Activated T-cell treated with anti-CD3 and anti-CD28 coated beads for 24 hours (primary cell): ENCODE measurements at regions not wholly inside any gene's neighbourhood (a gene's known extent, or its start where the extent isn't known, plus 50 kb on each side); places are given as distances from the start of the nearest gene placed in this dataset.

Source experiments
- DNase-seq: peaks from one replicate; pipeline ENCODE4 v3.0.0-alpha.2; 2020; ENCODE audit warnings: low read depth

DNA sequence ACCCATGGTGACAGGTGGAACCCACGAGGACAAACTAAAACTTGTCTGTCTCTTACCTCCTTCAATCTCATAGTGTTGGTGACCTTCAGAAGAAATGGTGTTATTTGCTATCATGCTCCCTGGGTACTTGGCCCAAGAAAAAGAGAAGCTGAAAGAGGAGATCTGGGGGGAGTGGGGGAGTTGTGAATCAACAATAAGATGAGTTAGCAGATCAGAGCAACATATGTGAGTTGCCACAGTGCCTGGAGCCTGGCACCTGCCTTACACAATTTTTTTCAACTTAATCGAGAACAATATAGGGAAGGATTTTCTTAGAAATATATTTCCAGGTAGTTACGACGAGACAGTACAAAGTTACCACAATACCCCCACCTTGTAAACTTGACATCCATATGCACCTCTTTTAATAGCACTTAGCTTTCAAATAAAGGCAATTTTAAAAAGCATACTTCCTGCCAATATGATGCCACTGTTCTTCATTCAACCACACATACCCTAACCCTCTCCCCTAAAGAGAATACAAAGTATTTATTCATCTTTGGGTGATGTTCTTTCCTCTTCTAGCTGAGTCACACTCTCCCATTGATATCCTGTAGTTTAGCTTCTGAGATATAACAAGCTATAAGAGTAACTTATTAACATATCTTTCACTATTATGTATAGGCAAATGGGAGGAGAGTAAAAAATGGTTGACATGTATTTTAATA, 424.1 kb upstream of the OR4E1 start:
- DNase-seq, result no peak

DNA sequence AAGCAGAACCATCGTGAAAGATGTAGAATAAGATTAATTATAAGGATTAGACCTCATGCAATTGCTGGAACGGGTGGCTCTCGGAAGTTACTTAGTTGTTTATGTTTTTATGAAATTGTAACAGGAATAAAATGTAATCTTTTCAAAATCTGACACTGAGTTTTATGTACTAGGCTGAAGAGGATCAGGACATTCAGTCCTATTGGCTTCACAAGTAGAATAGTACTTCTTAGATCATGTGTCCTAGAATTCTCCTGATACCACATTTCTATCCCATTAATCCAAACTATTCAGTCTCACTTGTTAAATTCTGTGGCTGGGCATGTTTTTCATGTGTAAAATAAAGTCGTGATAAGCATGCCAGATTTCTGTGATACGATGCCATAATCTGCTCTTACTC, 423.5 kb upstream of the OR4E1 start:
- DNase-seq, result no peak

DNA sequence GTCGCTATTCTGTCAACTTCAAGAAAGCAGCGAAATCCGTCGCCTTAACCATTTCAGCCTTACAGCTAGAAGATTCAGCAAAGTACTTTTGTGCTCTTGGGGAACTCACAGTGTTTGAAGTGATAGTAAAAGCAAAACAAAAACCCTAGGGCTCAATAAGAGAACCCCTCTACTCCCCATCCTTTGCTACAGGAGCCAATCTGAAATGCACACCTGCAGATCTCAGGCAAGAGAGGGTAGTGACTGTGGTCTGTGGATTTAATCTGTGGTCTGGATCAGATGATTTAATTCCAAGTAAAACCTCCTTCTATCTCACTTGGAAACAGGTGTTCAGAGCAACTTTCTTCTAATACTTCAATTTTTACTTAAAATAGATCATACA, 422.9 kb upstream of the OR4E1 start:
- DNase-seq, result no peak

DNA sequence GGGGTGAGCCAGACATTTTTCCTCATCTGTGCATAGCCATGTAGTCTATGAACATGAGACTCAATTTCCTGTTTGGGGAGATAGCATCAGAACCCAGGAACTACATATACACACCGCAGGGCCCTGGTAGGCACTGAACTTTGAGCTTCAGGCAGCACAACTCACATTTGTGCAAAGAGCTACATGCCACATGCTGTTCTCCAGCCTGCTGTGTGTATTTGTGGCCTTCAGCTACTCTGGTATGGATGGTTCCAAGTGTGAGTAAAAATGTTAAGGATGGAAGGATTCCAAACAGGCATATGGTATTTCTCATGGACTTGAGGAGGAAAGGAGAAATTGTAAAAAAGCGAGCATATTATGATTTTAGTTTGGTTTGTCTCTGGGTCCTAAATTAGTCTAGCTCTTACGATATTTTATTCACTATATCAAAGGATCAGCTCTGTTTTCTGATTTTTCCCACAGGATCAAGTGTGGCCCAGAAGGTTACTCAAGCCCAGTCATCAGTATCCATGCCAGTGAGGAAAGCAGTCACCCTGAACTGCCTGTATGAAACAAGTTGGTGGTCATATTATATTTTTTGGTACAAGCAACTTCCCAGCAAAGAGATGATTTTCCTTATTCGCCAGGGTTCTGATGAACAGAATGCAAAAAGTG, 422.4 kb upstream of the OR4E1 start:
- no peak for DNase-seq

DNA sequence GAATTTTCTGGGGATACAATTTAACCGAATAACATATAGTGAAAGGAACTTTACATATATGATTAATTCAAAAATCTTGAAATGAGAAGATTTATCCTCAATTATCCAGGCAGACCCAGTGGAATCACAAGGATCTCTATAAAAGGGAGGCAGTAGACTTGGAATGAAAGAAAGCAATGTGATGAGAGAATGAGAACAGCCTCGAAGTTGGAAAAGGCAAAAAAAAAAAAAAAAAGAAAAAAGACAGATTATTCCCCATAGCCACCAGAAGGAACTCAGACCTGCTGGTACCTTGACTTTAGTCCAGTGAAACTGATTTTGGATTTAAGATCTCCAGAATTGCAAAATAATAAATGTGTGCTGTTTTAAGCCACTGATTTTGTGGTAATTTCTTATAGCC, 416.3 kb upstream of the OR4E1 start:
- no peak for DNase-seq

DNA sequence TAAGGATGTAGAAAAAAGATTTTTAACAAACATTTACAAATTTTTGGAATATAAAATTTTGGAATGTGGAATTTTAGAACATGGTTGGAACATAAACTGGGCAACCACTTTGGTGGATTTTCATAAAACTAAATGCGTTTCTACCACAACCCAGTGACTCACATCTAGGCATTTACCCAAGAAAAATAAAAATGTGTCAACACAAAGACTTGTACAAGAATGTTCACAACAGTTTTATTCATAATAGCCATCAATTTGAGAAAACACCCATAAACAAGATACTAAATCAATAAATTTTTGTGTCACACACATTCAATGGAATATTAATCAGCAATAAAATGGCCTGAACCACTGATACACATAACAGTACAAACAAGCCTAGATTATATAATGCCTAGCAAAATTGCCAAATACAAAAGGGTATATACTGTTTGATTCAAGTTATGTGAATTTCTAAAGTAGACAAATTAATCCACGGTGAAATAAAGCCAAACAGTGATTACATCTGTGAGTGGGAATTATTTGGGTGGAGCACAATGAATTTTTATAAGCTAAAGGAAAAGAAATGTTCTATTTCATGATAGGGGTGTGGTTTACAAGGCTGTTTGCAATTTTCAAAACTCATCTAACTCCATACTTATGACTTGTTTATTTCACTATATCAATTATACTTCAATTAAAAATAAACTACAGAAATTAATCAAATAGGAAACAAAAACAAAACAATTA, 415.2 kb upstream of the OR4E1 start:
- DNase-seq, result no peak

DNA sequence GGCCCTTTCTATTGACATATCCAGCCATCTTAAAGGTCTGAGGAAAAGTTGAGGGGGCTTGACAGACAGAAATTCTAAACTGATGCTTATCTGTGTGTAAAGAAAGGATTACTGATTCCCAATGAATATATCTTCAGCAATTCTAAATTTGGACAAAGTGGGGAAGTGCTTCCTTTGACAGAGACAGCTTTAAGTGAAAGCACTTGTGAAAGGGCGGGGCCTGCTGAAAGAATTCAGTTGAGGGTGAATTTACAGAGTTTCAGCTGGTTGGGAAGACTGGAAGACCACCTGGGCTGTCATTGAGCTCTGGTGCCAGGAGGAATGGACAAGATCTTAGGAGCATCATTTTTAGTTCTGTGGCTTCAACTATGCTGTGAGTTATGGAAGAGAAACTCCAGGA, 412.5 kb upstream of the OR4E1 start:
- no peak for DNase-seq

DNA sequence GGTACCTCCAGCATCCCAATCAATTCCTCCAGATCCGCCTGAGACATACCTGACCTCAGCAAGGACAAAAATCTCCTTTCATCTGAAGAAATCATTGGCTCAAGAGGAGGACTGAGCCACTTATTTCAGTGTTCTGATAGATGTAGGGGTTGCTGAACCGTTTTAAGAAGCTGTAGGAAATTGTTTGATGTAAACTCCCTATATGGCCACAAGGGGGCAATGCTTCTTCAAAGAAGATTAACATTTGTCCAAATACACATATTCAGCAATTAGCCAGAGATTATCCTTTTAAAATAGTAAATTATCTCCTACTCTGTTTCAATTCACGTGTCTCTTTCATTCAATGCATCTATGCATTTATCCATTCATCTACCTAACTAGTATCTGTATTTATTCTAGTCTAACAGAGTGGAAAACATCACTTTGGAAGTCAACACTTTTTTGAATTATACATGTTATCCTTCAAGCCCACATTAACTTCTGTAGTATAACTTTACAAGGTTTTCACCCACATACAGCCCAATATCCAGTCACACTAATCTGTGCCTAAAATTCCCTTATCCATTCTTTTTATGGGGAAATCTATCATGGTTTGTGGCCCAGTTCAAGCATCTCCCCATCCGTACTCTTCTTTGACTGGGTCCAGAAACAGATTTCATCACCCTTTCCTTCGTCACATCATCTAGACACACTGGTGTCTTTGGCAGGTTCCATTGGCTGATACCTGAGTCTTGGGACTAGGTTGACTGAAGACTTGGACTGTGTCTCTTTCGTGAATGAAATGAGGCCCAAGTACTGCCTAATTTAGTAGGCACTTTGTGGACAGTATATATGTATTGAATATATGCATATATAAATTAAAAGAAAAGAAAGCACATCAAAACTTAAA, 411.0 kb upstream of the OR4E1 start:
- no peak for DNase-seq

DNA sequence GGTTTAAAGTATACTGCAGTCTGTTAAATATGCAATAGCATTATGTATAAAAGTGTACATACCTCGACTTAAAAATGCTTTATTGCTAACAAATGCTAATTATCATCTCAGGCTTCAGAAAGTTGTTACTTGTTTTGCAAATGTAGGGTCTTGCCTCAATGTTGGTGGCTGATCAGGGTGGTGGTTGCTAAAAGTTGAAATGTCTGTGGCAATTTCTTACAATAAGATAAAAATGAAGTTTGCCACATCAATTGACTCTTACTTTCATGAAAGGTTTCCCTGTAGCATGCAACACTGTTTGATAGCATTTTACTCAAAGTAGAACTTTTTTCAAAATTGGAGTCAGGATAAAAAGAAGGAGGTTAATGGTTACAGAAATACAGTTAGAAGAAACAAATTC, 407.7 kb upstream of the OR4E1 start:
- no peak for DNase-seq

DNA sequence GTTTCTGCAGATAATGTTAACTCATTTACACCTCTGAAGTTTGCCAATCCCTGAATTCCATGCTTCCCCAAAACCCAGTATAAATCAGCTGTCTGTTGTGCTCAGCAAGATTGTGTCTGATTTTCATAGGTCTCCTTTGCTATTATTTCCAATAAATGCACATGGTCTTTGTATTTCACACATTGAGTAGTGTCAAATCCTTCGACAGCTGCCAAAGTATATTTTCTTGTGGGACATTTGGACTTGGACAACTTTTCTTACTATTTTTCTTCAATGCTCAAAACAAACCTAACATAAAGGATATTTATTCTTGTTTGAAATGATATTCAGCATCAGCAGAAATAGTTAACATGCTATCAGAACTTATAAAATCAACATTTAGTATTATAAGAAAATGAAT, 406.1 kb upstream of the OR4E1 start:
- no peak for DNase-seq

DNA sequence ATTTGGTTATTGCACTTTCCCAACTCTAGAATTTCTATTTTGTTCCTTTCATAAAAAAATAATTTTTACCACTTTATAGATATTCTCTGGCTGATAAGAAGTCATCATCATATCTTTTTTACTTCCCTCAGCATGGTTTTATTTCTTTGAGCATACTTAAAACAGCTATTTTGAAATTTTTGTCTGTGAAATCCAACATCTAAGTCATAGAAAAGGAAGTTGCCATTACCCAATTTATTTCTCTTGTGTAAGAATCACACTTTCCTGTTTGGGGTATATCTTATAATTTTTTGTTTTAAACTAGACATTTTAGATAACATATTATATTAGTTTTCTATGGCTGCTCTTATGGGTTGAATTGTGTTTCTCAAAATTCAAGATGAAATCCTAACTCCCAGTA, 400.2 kb upstream of the OR4E1 start:
- no peak for DNase-seq

DNA sequence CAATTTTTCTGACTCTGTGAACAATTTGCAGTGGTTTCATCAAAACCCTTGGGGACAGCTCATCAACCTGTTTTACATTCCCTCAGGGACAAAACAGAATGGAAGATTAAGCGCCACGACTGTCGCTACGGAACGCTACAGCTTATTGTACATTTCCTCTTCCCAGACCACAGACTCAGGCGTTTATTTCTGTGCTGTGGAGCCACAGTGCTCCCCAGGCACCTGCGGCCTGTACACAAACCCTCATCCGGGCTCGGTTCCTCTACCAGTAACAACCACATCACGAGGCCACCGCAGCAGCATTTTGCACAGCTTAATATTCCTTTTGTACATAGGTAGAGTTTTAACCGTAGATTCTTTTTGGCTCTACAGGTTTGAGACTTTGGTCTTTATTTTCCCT, 397.4 kb upstream of the OR4E1 start:
- no peak for DNase-seq

DNA sequence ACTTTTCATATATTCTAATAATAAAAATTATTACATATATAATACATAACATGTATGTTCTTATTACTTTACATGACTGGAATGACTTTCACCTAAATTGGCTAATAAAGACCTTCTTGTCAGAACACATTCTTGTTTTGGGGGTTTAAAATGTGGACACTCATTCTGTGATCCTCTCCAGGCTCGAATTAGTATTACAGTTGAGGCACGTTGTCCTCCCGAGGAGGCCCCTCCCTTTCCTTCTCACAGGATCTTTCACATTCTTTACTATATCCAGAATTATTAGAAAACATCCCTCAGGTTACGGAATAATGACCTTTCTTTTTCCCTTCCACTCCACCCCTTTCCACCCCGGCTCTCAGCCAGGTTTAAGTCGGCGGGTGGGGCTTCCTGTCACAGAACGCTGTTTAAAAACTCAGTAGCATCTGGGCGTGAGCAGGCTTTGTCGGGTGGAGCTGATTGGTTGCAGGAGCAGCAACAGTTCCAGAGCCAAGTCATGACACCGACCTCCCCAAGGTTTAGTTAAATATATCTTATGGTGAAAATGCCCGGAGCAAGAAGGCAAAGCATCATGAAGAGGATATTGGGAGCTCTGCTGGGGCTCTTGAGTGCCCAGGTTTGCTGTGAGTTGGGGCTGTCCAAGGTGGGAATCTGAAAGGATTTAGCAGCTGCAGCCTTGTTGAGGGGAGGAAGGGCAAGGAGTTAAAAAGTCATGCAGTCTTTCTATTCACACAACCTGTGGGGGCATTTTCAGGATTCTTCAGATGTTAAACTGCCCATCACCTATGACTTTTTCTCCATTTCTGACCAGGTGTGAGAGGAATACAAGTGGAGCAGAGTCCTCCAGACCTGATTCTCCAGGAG, 396.7 kb upstream of the OR4E1 start:
- DNase-seq, result peak; percentile 28

DNA sequence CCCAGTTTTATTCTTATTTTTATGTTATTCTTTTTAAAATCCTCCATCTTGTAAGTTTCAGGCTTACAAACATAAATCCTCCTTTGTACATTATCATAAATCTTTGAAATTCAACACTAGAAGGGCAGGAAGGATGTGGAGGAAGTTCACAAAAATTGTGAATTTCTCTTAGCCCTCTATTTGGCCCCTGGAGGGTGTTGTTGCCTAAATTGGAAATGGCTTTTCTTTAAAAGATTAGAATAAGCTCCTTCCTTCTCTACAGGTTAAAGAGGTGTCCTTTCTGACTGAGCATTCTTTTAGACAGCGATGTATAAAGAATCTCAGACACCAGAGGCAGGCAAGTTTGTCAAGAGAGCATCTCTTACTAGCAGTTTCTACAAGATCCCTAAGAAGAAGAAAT, 391.7 kb upstream of the OR4E1 start:
- no peak for DNase-seq

DNA sequence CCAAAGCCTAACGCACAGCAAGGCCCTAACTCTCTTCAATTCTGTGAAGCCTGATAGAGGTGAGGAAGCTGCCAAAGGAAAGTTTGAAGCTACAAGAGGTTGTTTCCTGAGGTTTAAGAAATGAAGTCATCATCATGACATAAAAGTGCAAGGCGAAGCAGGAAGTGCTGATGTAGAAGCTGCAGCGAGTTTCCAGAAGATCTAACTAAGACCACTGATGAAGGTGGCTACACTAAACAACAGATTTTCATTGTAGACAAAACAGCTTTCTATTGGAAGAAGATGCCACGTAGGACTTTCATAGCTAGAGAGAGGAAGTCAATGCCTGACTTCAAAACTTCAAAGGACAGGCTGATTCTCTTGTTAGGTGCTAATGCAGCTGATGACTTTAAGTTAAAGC, 385.6 kb upstream of the OR4E1 start:
- no peak for DNase-seq

DNA sequence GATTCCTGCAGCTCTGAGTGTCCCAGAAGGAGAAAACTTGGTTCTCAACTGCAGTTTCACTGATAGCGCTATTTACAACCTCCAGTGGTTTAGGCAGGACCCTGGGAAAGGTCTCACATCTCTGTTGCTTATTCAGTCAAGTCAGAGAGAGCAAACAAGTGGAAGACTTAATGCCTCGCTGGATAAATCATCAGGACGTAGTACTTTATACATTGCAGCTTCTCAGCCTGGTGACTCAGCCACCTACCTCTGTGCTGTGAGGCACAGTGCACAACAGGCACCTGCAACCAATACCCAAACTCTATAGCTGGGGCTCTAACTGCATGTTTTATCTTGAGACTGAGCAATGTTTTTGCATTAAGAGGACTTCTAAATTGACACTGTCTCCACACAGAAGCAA, 379.2 kb upstream of the OR4E1 start:
- no peak for DNase-seq

DNA sequence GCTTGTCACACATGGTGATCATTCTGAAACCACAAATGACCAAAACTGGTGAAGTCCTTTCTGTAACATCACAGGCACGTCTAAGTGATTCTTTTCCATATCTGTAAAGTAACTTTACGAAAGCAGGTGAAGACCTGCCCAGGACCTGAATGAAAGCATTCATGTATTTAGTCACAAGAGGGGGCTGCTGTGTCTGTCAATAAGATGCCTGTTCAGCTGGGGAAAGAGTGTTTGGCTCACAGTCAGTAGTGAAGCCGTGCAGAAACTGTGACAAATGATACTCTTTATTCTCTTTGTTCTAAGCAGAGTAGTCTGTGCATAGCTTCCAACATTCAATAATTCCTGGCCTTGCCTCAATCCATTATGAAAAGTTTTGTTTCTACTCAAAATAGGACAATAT, 373.5 kb upstream of the OR4E1 start:
- peak; percentile 10 for DNase-seq

DNA sequence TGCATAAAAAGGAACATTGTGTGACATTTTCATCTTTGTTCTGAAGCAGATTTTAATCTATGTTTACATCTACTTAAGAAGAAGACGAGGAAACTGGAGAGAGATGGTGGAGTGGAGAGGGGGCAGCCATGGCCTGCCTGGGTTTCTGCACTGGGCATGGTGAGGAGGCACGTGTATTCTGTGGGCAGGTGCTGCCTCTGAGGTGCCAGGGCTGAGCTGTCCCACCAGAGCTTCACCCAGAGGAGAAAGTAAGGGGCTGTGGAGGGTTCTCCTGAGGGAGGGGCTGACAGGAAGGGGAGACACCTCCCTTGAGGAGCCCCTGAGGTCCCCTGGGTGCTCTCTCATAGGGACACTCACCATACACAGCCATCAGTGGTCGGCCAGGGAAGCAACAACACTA, 372.4 kb upstream of the OR4E1 start:
- no peak for DNase-seq

DNA sequence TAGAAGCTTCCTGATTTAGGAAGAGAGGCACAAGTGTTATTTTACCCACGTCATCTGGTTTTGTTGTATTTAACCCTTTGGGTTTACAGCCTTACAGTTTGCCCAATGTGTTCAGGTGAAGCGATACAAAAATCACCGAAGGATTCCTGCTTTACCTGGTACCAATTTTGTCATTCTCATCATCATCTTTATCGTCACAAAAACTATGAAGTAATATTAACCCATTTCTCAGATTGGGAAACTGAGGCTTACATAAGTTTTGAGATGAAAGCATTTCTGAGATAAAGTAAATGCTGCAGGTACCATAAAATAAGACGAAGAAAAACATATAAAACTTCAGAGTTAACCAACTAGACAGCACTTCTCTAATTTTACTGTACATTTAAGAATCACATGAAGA, 370.6 kb upstream of the OR4E1 start:
- DNase-seq, result no peak

DNA sequence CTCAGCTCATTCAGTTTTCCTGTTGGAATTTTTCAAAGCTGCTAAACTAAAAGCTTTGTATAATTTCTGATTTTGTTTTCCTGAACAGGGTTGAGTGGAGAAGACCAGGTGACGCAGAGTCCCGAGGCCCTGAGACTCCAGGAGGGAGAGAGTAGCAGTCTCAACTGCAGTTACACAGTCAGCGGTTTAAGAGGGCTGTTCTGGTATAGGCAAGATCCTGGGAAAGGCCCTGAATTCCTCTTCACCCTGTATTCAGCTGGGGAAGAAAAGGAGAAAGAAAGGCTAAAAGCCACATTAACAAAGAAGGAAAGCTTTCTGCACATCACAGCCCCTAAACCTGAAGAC, 367.1 kb upstream of the OR4E1 start:
- DNase-seq, result no peak

DNA sequence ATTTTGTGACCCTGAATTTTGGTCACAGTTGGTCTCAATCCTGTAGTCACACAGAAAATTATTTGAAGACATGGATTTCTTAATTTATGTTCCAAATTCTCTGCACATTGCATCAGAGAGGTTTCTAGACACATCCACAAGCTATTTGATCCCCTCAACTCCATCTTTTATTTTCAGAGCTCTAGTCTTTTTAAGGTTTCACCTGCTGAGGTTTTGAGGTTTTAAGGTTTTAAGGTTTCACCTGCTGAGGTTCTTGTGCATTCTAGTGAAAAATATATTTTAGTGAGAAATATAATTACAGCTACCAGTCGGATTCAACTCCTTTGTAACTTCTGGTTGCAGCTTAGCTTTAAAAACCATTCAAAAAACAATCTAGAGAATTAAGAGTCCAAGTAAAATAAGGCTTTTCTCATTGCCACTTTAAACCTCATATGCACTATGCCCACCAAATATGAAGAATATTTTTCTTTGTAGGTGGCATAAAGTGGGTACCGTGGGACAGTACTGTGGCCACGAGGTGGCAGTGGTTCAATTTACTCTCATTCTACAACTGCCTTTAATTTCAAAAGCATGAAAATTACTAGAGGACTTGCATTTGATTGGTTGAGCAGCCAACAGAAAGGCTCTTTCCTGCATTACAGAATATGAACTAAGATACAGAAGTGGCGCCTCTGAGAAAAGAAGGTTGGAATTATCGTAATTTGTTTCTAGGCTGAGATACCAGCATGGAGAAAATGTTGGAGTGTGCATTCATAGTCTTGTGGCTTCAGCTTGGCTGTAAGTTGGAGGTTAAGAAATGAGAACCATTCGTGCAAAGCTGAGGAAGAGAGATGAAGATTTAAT, 366.5 kb upstream of the OR4E1 start:
- DNase-seq, result peak; percentile 10
